Gastrocnemius medialis (tissue), 4 donors: ENCODE measurements at regions not wholly inside any gene's neighbourhood (a gene's known extent, or its start where the extent isn't known, plus 50 kb on each side); places are given as distances from the start of the nearest gene placed in this dataset.

Source experiments
- ATAC-seq, 2 donors: fragments of 150-250 bp; one replicate each; pipeline ENCODE4 v1.9.1; 2016
- DNase-seq, 2 donors: peaks; one replicate each; pipeline ENCODE4 v3.0.0-alpha.2; 2019
- H3K27ac ChIP-seq, 4 donors: fragments of 200-600 bp; sonication (generic); 1 replicate in 1 of 4; 2 replicates in 3 of 4; pipeline ENCODE4 v1.5.1; 2016 to 2018; ENCODE audit warnings: mild to moderate bottlenecking in 2 of 4, moderate library complexity in 1 of 4
- H3K27me3 ChIP-seq, 3 donors: fragments of 200-600 bp; sonication (generic) in 2 of 3; 1 replicate in 1 of 3; 2 replicates in 2 of 3; pipeline versions ENCODE4 v1.5.1 to v1.6.0; 2016 to 2019; ENCODE audit warnings: mild to moderate bottlenecking in 1 of 3, moderate library complexity in 1 of 3
- H3K36me3 ChIP-seq, 2 donors: fragments of 200-600 bp; sonication (generic) in 1 of 2; one replicate each; pipeline ENCODE4 v1.5.1; 2017 to 2018
- H3K4me1 ChIP-seq, 2 donors: fragments of 200-600 bp; sonication (generic) in 1 of 2; one replicate each; pipeline ENCODE4 v1.5.1; 2016 to 2017; ENCODE audit warnings: mild to moderate bottlenecking in 2 of 2
- H3K4me3 ChIP-seq, 4 donors: fragments of 200-600 bp; sonication (generic) in 3 of 4; 1 replicate in 1 of 4; 2 replicates in 3 of 4; pipeline ENCODE4 v1.5.1; 2016 to 2019; ENCODE audit warnings: mild to moderate bottlenecking in 2 of 4
- H3K9me3 ChIP-seq, 3 donors: fragments of 200-600 bp; sonication (generic) in 2 of 3; 1 replicate in 1 of 3; 2 replicates in 2 of 3; pipeline ENCODE4 v1.5.1; 2016 to 2019
- CTCF ChIP-seq, 5 experiments: fragments of 450-650 bp in 3 of 5; fragments of 200-600 bp in 2 of 5; sonication (generic) in 2 of 5; IDR thresholded peaks in 4 of 5; conservative IDR thresholded peaks in 1 of 5; 1 replicate in 4 of 5; 2 replicates in 1 of 5; pipeline ENCODE4 v1.5.1; 2016 to 2019; ENCODE audit warnings: antibody characterized with exemption in 5 of 5, mild to moderate bottlenecking in 3 of 5, moderate library complexity in 3 of 5
- POLR2A ChIP-seq, 2 donors: fragments of 450-650 bp; IDR thresholded peaks; one replicate each; pipeline ENCODE4 v1.6.1; 2017; ENCODE audit warnings: antibody characterized with exemption in 2 of 2, mild to moderate bottlenecking in 2 of 2, moderate library complexity in 2 of 2
- in situ Hi-C, 4 donors: fragments of 200-750 bp; cut with MboI; loops; one replicate each; pipeline versions ENCODE4 v1.15.0 to v1.8.0; 2017; ENCODE audit warnings: low sequenced_read_pairs in 4 of 4
- intact Hi-C: fragments of 100-400 bp; cut with DNase I; formaldehyde crosslinking; loops from one replicate; pipeline ENCODE4 v1.15.1; 2023; ENCODE audit warnings: low total_unique reads

GRCh38 chr1:14015917-14016316, 315.9 kb downstream of the PRDM2 start:
- no peaks in the 10 kb centered on the region for H3K9me3 ChIP-seq
- no peak overlapping the region for H3K27ac ChIP-seq
- TF ChIP-seq CTCF (IDR thresholded peaks at IDR 0.05 in 4 of 5, conservative IDR thresholded peaks at IDR 0.05 in 1 of 5) (no peak), POLR2A (IDR thresholded peaks at IDR 0.05) (no peak)
- in situ Hi-C loops (no loop called here), intact Hi-C loops (no loop called here)
- no peaks in the 10 kb centered on the region for H3K36me3 ChIP-seq
- no peak overlapping the region for H3K4me3 ChIP-seq
- DNase-seq (no peak), ATAC-seq (no peak)
- no peaks in the 10 kb centered on the region for H3K27me3 ChIP-seq
- no peaks in the 10 kb centered on the region for H3K4me1 ChIP-seq

- in situ Hi-C loops (no loop called here), intact Hi-C loops (no loop called here)
- DNase-seq: no peak
- Histone ChIP-seq H3K4me3 (no peak overlapping the region), H3K27me3 (no peaks in the 10 kb centered on the region), H3K36me3 (no peaks in the 10 kb centered on the region), H3K9me3 (no peaks in the 10 kb centered on the region), H3K4me1 (no peaks in the 10 kb centered on the region), H3K27ac (no peak overlapping the region)
- ATAC-seq: no peak
- TF ChIP-seq CTCF (IDR thresholded peaks at IDR 0.05 in 4 of 5, conservative IDR thresholded peaks at IDR 0.05 in 1 of 5) (no peak), POLR2A (IDR thresholded peaks at IDR 0.05) (no peak)
Observed at GRCh38 chr1:14017531-14017961, 317.6 kb downstream of the PRDM2 start.

GRCh38 chr1:14019461-14019860, 319.5 kb downstream of the PRDM2 start:
- intact Hi-C loops: no loop called here
- Histone ChIP-seq H3K27ac (no peak overlapping the region), H3K27me3 (no peaks in the 10 kb centered on the region), H3K36me3 (no peaks in the 10 kb centered on the region), H3K4me3 (no peak overlapping the region), H3K4me1 (no peaks in the 10 kb centered on the region), H3K9me3 (no peaks in the 10 kb centered on the region)
- DNase-seq (no peak), ATAC-seq (no peak)
- in situ Hi-C loops: no loop called here
- TF ChIP-seq CTCF (IDR thresholded peaks at IDR 0.05 in 4 of 5, conservative IDR thresholded peaks at IDR 0.05 in 1 of 5): no peak
- no peak for TF ChIP-seq POLR2A (IDR thresholded peaks at IDR 0.05)

GRCh38 chr1:14020006-14020405, 320.0 kb downstream of the PRDM2 start:
- ATAC-seq (no peak), DNase-seq (no peak)
- Histone ChIP-seq H3K4me1 (no peaks in the 10 kb centered on the region), H3K27ac (no peak overlapping the region), H3K27me3 (no peaks in the 10 kb centered on the region), H3K9me3 (no peaks in the 10 kb centered on the region), H3K4me3 (no peak overlapping the region), H3K36me3 (no peaks in the 10 kb centered on the region)
- TF ChIP-seq CTCF (IDR thresholded peaks at IDR 0.05 in 4 of 5, conservative IDR thresholded peaks at IDR 0.05 in 1 of 5) (no peak), POLR2A (IDR thresholded peaks at IDR 0.05) (no peak)
- in situ Hi-C loops (no loop called here), intact Hi-C loops (no loop called here)

GRCh38 chr1:14027099-14027498, 327.1 kb downstream of the PRDM2 start:
- TF ChIP-seq CTCF (IDR thresholded peaks at IDR 0.05 in 4 of 5, conservative IDR thresholded peaks at IDR 0.05 in 1 of 5) (no peak), POLR2A (IDR thresholded peaks at IDR 0.05) (no peak)
- DNase-seq (no peak), ATAC-seq (no peak)
- Histone ChIP-seq H3K9me3 (no peaks in the 10 kb centered on the region), H3K27me3 (no peaks in the 10 kb centered on the region), H3K27ac (no peak overlapping the region), H3K36me3 (no peaks in the 10 kb centered on the region), H3K4me1 (no peaks in the 10 kb centered on the region), H3K4me3 (no peak overlapping the region)
- in situ Hi-C loops: no loop called here
- intact Hi-C loops: no loop called here
